OCI-LY7 (cell line): ENCODE measurements at regions not wholly inside any gene's neighbourhood (a gene's known extent, or its start where the extent isn't known, plus 50 kb on each side); places are given as distances from the start of the nearest gene placed in this dataset.

ENCODE experiments used
- BruUV-seq: library from RNA; stranded (reverse); fragments of 400-500 nt; replicated peaks from 2 replicates; lab custom pipeline; 2021; lab: Mats Ljungman, UMichigan
- CTCF ChIA-PET: fragments of 300-600 bp; sonication (Branson Sonifier 250); formaldehyde crosslinking; loops from one replicate; lab custom pipeline; 2022; ENCODE audit warnings: antibody characterized with exemption; ENCODE audit not compliant: unreplicated experiment; lab: Charles Lee
- POLR2A ChIA-PET: fragments of 300-600 bp; sonication (Branson Sonifier 250); formaldehyde crosslinking; loops from one replicate; lab custom pipeline; 2022; ENCODE audit warnings: antibody characterized with exemption; lab: Charles Lee
- DNase-seq: peaks from one replicate; pipeline ENCODE4 v3.0.0-alpha.2; 2015; ENCODE audit warnings: low spot score
- H2AFZ ChIP-seq: fragments of 200-600 bp; sonication (generic), shearing (Covaris generic); 2 replicates; pipeline ENCODE4 v1.6.1; 2014; ENCODE audit warnings: mild to moderate bottlenecking, antibody characterized with exemption, low read length, moderate library complexity
- H3K27ac ChIP-seq: fragments of 200-600 bp; sonication (generic); 2 replicates; pipeline ENCODE4 v1.5.1; 2014; ENCODE audit warnings: mixed run types, low read depth, mild to moderate bottlenecking, moderate library complexity, low read length, inconsistent platforms; ENCODE audit not compliant: poor library complexity, severe bottlenecking
- H3K36me3 ChIP-seq: fragments of 200-600 bp; sonication (generic); 2 replicates; pipeline ENCODE4 v1.6.1; 2014; ENCODE audit warnings: mild to moderate bottlenecking, antibody characterized with exemption, low read length, moderate library complexity, mixed read lengths; ENCODE audit not compliant: insufficient read depth
- H3K4me1 ChIP-seq: fragments of 200-600 bp; sonication (generic); 2 replicates; pipeline ENCODE4 v1.5.1; 2014; ENCODE audit warnings: mild to moderate bottlenecking, low read length; ENCODE audit not compliant: insufficient read depth, poor library complexity, severe bottlenecking
- H3K4me2 ChIP-seq: fragments of 200-600 bp; sonication (generic); 2 replicates; pipeline ENCODE4 v1.6.1; 2014; ENCODE audit warnings: mild to moderate bottlenecking, low read length
- H3K4me3 ChIP-seq: fragments of 200-600 bp; sonication (generic); 2 replicates; pipeline ENCODE4 v1.5.1; 2014; ENCODE audit warnings: mild to moderate bottlenecking, low read depth, low read length; ENCODE audit not compliant: poor library complexity, severe bottlenecking
- H3K79me2 ChIP-seq: fragments of 200-600 bp; sonication (generic); 2 replicates; pipeline ENCODE4 v1.6.1; 2016; ENCODE audit warnings: low read depth, mild to moderate bottlenecking, low read length, moderate library complexity, mixed read lengths; ENCODE audit not compliant: insufficient read depth
- H3K9me2 ChIP-seq: fragments of 200-600 bp; sonication (generic); 2 replicates; pipeline ENCODE4 v1.6.1; 2016; ENCODE audit warnings: mild to moderate bottlenecking, low read length, mixed read lengths; ENCODE audit not compliant: insufficient read depth
- H3K9me3 ChIP-seq: fragments of 200-600 bp; sonication (generic); 2 replicates; pipeline ENCODE4 v1.6.1; 2014; ENCODE audit warnings: mild to moderate bottlenecking, mixed run types, low read length, mixed read lengths
- H4K20me1 ChIP-seq: fragments of 200-600 bp; sonication (generic); 2 replicates; pipeline ENCODE4 v1.6.1; 2014; ENCODE audit warnings: mild to moderate bottlenecking, antibody characterized with exemption, low read length, moderate library complexity, mixed read lengths; ENCODE audit not compliant: insufficient read depth
- EZH2phosphoT487 ChIP-seq: fragments of 200-600 bp; sonication (generic); IDR thresholded peaks from 2 replicates; pipeline ENCODE4 v1.6.1; 2018; ENCODE audit warnings: low read depth, borderline replicate concordance, mild to moderate bottlenecking, mixed run types, antibody characterized with exemption, low read length, moderate library complexity, mixed read lengths
- intact Hi-C: fragments of 100-400 bp; cut with micrococcal nuclease; formaldehyde crosslinking; loops from one replicate; pipeline ENCODE4 v1.10.0; 2022; ENCODE audit not compliant: unreplicated experiment
- TF ChIP-seq, protein P1 (sequence below): fragments of 200-600 bp; sonication (generic); conservative IDR thresholded peaks from 2 replicates; pipeline ENCODE4 v1.5.1; 2014; ENCODE audit warnings: mild to moderate bottlenecking, antibody characterized with exemption, low read length, moderate library complexity, mixed read lengths

DNA sequence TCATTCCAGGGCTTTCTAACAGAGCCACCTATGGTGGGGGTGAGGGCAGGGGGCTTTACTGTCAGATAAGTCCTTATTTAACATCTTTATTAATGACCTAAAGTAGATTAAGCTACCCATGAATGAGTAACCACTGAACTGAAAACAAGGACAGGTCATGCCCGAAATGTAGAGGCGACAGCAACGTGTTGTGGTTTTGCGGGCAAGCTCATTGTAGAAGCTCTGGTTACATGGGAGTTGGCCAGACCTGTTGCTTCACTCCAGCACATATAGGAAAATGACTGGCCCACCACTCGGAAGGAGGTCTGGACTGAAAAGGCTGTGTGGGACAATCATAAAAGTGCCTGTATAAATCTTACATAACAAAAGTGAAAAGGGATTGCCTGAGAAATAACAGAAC, 109.6 kb upstream of the NDP start:
- DNase-seq: no peak
- Histone ChIP-seq H3K9me2 (no peaks in the 10 kb centered on the region), H2AFZ (no peak overlapping the region), H3K4me1 (no peaks in the 10 kb centered on the region), H4K20me1 (no peaks in the 10 kb centered on the region), H3K27ac (no peak overlapping the region), H3K4me2 (no peak overlapping the region), H3K4me3 (no peak overlapping the region), H3K36me3 (no peaks in the 10 kb centered on the region), H3K9me3 (no peaks in the 10 kb centered on the region), H3K79me2 (no peaks in the 10 kb centered on the region)
- intact Hi-C loops: no loop called here
- ChIA-PET CTCF (no interaction called here), POLR2A (no interaction called here)
- TF ChIP-seq EZH2phosphoT487: no peak
- TF ChIP-seq, protein P1, sequence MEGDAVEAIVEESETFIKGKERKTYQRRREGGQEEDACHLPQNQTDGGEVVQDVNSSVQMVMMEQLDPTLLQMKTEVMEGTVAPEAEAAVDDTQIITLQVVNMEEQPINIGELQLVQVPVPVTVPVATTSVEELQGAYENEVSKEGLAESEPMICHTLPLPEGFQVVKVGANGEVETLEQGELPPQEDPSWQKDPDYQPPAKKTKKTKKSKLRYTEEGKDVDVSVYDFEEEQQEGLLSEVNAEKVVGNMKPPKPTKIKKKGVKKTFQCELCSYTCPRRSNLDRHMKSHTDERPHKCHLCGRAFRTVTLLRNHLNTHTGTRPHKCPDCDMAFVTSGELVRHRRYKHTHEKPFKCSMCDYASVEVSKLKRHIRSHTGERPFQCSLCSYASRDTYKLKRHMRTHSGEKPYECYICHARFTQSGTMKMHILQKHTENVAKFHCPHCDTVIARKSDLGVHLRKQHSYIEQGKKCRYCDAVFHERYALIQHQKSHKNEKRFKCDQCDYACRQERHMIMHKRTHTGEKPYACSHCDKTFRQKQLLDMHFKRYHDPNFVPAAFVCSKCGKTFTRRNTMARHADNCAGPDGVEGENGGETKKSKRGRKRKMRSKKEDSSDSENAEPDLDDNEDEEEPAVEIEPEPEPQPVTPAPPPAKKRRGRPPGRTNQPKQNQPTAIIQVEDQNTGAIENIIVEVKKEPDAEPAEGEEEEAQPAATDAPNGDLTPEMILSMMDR: no peak
- BruUV-seq: no TSS peak

- H4K20me1 ChIP-seq: no peaks in the 10 kb centered on the region
- H3K4me3 ChIP-seq: no peak overlapping the region
- no peaks in the 10 kb centered on the region for H3K4me1 ChIP-seq
- DNase-seq: no peak
- no peak overlapping the region for H2AFZ ChIP-seq
- H3K36me3 ChIP-seq: no peaks in the 10 kb centered on the region
- H3K27ac ChIP-seq: no peak overlapping the region
- no TSS peak for BruUV-seq
- CTCF ChIA-PET: no interaction called here
- H3K9me3 ChIP-seq: no peaks in the 10 kb centered on the region
- no peaks in the 10 kb centered on the region for H3K79me2 ChIP-seq
- POLR2A ChIA-PET: interaction anchor here (1.2 kb wide), 1 partner anchor 12 kb away, joined by 3 read pairs; no protein-coding TSS in a partner anchor
- intact Hi-C loops: no loop called here
- H3K9me2 ChIP-seq: no peaks in the 10 kb centered on the region
- TF ChIP-seq EZH2phosphoT487: no peak
- TF ChIP-seq, protein P1: no peak
- H3K4me2 ChIP-seq: no peak overlapping the region
Measured at GRCh38 chrX:44080083-44080482, 106.9 kb upstream of the NDP start.

DNA sequence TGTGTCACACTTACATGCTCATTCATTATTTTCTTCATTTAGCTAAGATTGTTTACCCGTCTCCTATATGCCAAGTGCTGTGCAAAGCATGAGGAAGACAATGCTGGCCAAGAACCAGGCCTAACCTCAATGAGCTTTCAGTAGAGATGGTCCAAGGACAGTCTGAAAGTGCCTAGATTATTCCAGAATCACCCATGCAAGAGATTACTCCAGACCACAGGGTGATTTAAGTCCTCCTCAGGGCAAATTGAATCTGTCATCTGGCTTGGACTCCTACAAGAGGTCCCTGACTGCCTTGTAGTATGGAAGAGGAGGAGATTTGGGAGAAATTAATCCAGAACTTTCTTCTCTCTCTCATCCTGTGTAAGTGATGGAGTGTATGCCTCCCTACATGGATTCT, 99.4 kb upstream of the NDP start:
- intact Hi-C loops: no loop called here
- H3K27ac ChIP-seq: no peak overlapping the region
- no peak for DNase-seq
- H3K4me2 ChIP-seq: no peak overlapping the region
- H3K79me2 ChIP-seq: no peaks in the 10 kb centered on the region
- POLR2A ChIA-PET: no interaction called here
- CTCF ChIA-PET: no interaction called here
- H3K36me3 ChIP-seq: no peaks in the 10 kb centered on the region
- H3K4me1 ChIP-seq: no peaks in the 10 kb centered on the region
- H3K4me3 ChIP-seq: no peak overlapping the region
- no peaks in the 10 kb centered on the region for H4K20me1 ChIP-seq
- no TSS peak for BruUV-seq
- H2AFZ ChIP-seq: no peak overlapping the region
- no peak for TF ChIP-seq EZH2phosphoT487
- TF ChIP-seq, protein P1: no peak
- no peaks in the 10 kb centered on the region for H3K9me3 ChIP-seq
- no peaks in the 10 kb centered on the region for H3K9me2 ChIP-seq
